ENCODE measurements at regions not wholly inside any gene's neighbourhood (a gene's known extent, or its start where the extent isn't known, plus 50 kb on each side); places are given as distances from the start of the nearest gene placed in this dataset.

DNA sequence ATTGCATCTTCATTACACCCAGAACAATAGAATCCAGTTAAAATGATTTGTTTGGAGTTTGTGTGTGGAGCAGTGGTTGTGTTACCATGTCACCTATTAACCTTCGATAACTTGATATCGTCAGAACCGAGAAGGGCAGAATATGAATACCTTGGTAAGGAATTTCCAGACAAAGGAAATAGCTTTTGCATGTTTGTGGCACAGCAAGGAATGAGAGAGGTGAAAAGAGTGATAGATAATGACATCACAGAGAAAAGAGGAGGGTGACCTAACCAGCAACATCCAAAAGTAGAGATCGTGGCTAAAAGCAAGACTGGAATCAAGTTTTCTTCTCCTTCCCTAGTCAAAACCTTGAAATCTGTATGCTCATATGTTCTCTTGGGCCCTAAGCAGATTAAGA, 244.6 kb upstream of the NEGR1 start:
- DNase-seq (ENCODE audit: low read depth, low spot score), result no peak
- no peak overlapping the region for H3K4me3 ChIP-seq
- H3K36me3 ChIP-seq (ENCODE audit: insufficient read depth, low read length), result no peaks in the 10 kb centered on the region
- no peak overlapping the region for H3K27ac ChIP-seq
- H3K9ac ChIP-seq (ENCODE audit: insufficient read length), result no peak overlapping the region
- no peak for TF ChIP-seq POLR2AphosphoS5 (IDR thresholded peaks at IDR 0.05; ENCODE audit: borderline replicate concordance, low read depth, low read length)
- no peak for TF ChIP-seq EZH2 (IDR thresholded peaks at IDR 0.05)
- no peak for TF ChIP-seq FOXP2 (optimal IDR thresholded peaks at IDR 0.05; ENCODE audit: control extremely low read depth, extremely low read length, insufficient read depth)
- H3K9me3 ChIP-seq (ENCODE audit: low read depth, low read length), result no peaks in the 10 kb centered on the region

DNA sequence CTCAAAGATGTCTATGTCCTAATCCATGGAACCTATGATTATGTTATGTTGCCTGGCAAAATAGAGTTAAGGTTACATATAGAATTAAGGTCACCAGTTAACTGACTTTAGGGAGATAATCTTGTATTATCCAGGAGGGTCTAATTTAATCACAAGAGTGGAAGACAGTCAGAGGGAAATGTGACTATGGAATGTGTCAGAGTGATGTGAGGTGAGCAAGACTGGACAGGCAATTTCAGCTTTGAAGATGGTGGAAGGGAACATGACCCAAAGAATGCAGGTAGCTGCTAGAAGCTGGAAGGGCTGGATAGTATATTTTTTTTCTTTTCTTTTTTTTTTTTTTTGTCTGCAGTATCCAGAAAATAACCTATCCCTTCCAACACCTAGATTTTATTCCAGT, 241.7 kb upstream of the NEGR1 start:
- no peak overlapping the region for H3K4me3 ChIP-seq
- no peaks in the 10 kb centered on the region for H3K9me3 ChIP-seq (ENCODE audit: low read depth, low read length)
- H3K9ac ChIP-seq (ENCODE audit: insufficient read length), result no peak overlapping the region
- H3K36me3 ChIP-seq (ENCODE audit: insufficient read depth, low read length), result no peaks in the 10 kb centered on the region
- no peak overlapping the region for H3K27ac ChIP-seq
- TF ChIP-seq POLR2AphosphoS5 (IDR thresholded peaks at IDR 0.05; ENCODE audit: borderline replicate concordance, low read depth, low read length) (no peak), FOXP2 (optimal IDR thresholded peaks at IDR 0.05; ENCODE audit: control extremely low read depth, extremely low read length, insufficient read depth) (no peak), EZH2 (IDR thresholded peaks at IDR 0.05) (no peak)
- no peak for DNase-seq (ENCODE audit: low read depth, low spot score)

DNA sequence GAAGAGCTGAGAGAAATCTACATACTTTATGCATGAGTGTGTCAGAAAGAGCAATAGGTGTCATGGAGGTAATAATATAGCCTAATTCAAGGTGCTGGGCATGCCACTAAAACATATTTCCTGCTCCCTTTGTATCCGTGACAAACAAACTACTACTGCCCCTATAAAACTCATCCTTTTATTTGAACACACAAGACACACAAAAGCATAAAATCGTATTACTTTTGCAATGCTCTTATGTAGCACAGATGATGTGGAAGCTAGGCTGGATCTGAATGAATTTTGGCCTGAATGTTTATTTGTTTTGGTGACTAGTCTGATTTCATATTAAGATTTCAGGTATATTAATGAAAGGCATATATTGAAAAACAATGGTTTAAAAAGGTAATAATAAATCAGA, 239.3 kb upstream of the NEGR1 start:
- H3K9me3 ChIP-seq (ENCODE audit: low read depth, low read length), result no peaks in the 10 kb centered on the region
- no peak overlapping the region for H3K9ac ChIP-seq (ENCODE audit: insufficient read length)
- H3K4me3 ChIP-seq, result no peak overlapping the region
- TF ChIP-seq EZH2 (IDR thresholded peaks at IDR 0.05), result no peak
- TF ChIP-seq POLR2AphosphoS5 (IDR thresholded peaks at IDR 0.05; ENCODE audit: borderline replicate concordance, low read depth, low read length), result no peak
- no peak for TF ChIP-seq FOXP2 (optimal IDR thresholded peaks at IDR 0.05; ENCODE audit: control extremely low read depth, extremely low read length, insufficient read depth)
- H3K36me3 ChIP-seq (ENCODE audit: insufficient read depth, low read length), result no peaks in the 10 kb centered on the region
- H3K27ac ChIP-seq, result no peak overlapping the region
- DNase-seq (ENCODE audit: low read depth, low spot score), result no peak

DNA sequence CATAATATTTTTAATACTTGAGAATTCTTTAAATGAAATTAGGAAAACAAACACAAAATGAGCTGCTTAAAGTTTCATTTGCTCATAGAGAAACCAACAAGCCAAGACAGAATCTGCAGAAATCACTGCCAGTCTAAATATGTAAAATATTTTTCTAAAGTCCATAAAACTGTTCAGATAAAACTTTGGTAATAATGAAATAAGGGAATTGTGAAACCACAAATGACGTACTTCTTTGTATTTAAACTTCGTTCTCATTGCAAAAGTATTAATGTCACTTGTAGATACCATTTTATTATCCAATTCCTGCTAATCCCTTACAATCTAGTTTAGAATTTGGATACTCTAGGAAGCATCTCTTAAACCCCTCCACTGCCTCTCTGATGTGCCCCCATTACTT, 234.5 kb upstream of the NEGR1 start:
- Histone ChIP-seq H3K27ac (no peak overlapping the region), H3K9ac (ENCODE audit: insufficient read length) (no peak overlapping the region), H3K4me3 (no peak overlapping the region), H3K9me3 (ENCODE audit: low read depth, low read length) (no peaks in the 10 kb centered on the region), H3K36me3 (ENCODE audit: insufficient read depth, low read length) (no peaks in the 10 kb centered on the region)
- TF ChIP-seq POLR2AphosphoS5 (IDR thresholded peaks at IDR 0.05; ENCODE audit: borderline replicate concordance, low read depth, low read length), result no peak
- DNase-seq (ENCODE audit: low read depth, low spot score), result no peak

DNA sequence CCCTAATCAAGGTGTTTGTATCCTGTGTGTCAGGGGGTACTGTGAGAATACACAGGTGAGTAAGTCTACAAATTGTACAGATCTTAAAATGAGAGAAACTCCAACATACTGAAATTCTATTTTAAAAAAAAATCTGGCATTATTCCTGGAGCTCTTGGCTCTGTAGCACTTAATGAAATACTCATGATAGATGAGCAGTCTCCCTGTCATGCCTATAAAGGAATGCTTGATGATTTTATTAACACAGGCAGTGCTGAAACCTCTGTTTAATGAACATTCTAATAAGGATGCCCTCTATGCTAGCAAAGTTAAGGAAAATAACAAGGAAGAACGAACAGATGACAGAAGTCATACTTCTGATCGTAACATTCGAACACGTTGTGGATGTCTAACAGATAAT, 233.9 kb upstream of the NEGR1 start:
- Histone ChIP-seq H3K27ac (no peak overlapping the region), H3K4me3 (no peak overlapping the region), H3K9ac (ENCODE audit: insufficient read length) (no peak overlapping the region), H3K36me3 (ENCODE audit: insufficient read depth, low read length) (no peaks in the 10 kb centered on the region), H3K9me3 (ENCODE audit: low read depth, low read length) (no peaks in the 10 kb centered on the region)
- DNase-seq (ENCODE audit: low read depth, low spot score), result no peak
- TF ChIP-seq FOXP2 (optimal IDR thresholded peaks at IDR 0.05; ENCODE audit: control extremely low read depth, extremely low read length, insufficient read depth) (no peak), POLR2AphosphoS5 (IDR thresholded peaks at IDR 0.05; ENCODE audit: borderline replicate concordance, low read depth, low read length) (no peak), EZH2 (IDR thresholded peaks at IDR 0.05) (no peak)

GRCh38 chr1:72498371-72498770, 216.0 kb upstream of the NEGR1 start:
- Histone ChIP-seq H3K9me3 (ENCODE audit: low read depth, low read length) (no peaks in the 10 kb centered on the region), H3K4me3 (no peak overlapping the region), H3K9ac (ENCODE audit: insufficient read length) (no peak overlapping the region), H3K36me3 (ENCODE audit: insufficient read depth, low read length) (no peaks in the 10 kb centered on the region), H3K27ac (no peak overlapping the region)
- no peak for DNase-seq (ENCODE audit: low read depth, low spot score)
- no peak for TF ChIP-seq EZH2 (IDR thresholded peaks at IDR 0.05)

DNA sequence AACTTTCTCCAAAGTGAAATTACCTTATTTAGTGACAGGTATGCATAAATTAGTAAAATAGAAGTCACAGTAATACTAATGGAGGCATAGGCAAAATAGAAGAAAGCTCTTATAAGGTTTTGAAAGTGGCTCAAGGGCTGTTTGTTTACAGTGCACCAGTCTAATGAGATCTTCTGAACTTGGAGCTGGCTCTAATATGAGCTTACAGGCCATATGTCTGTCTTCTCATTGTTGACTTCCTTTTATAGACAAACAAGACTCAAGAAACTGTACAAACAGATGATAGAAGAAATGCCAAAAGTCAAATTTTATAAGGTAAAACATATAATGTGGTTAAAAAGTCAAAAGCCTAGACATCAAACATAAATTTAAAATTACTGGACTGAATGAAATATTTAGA, 207.5 kb upstream of the NEGR1 start:
- H3K9ac ChIP-seq (ENCODE audit: insufficient read length), result no peak overlapping the region
- H3K9me3 ChIP-seq (ENCODE audit: low read depth, low read length), result no peaks in the 10 kb centered on the region
- no peaks in the 10 kb centered on the region for H3K36me3 ChIP-seq (ENCODE audit: insufficient read depth, low read length)
- TF ChIP-seq EZH2 (IDR thresholded peaks at IDR 0.05) (no peak), POLR2AphosphoS5 (IDR thresholded peaks at IDR 0.05; ENCODE audit: borderline replicate concordance, low read depth, low read length) (no peak), FOXP2 (optimal IDR thresholded peaks at IDR 0.05; ENCODE audit: control extremely low read depth, extremely low read length, insufficient read depth) (no peak)
- DNase-seq (ENCODE audit: low read depth, low spot score), result no peak
- no peak overlapping the region for H3K4me3 ChIP-seq
- no peak overlapping the region for H3K27ac ChIP-seq

- no peak overlapping the region for H3K9ac ChIP-seq (ENCODE audit: insufficient read length)
- no peak overlapping the region for H3K27ac ChIP-seq
- no peak for DNase-seq (ENCODE audit: low read depth, low spot score)
- no peaks in the 10 kb centered on the region for H3K9me3 ChIP-seq (ENCODE audit: low read depth, low read length)
- no peaks in the 10 kb centered on the region for H3K36me3 ChIP-seq (ENCODE audit: insufficient read depth, low read length)
- TF ChIP-seq POLR2AphosphoS5 (IDR thresholded peaks at IDR 0.05; ENCODE audit: borderline replicate concordance, low read depth, low read length), result no peak
- no peak for TF ChIP-seq EZH2 (IDR thresholded peaks at IDR 0.05)
- TF ChIP-seq FOXP2 (optimal IDR thresholded peaks at IDR 0.05; ENCODE audit: control extremely low read depth, extremely low read length, insufficient read depth), result no peak
- H3K4me3 ChIP-seq, result no peak overlapping the region
These were observed 203.5 kb upstream of the NEGR1 start for GRCh38 chr1:72485801-72486200.

DNA sequence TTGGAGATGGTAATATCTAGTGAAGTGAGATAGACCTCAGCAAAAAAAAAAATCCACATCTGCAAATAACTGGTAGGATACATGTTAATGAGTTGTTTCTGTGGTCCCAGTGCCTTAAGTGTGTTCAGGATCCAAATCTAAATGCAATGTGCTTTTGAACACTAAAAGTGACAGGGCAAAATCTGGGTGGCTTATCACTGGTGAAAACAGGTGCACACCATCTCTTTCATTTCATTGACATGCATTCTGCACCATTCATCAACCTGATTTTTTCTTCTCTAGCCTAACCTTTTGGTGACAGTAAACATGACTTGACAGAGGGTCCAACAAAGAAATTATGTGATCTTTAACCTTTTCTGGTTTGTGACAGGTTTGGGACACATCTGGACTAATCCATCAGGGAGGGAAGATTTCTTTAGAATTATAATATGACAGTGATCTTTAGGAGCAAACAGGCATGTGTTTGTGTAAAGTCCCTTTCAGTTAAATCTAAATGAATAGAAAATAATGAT, 201.6 kb upstream of the NEGR1 start:
- no peaks in the 10 kb centered on the region for H3K36me3 ChIP-seq (ENCODE audit: insufficient read depth, low read length)
- no peak overlapping the region for H3K9ac ChIP-seq (ENCODE audit: insufficient read length)
- DNase-seq (ENCODE audit: low read depth, low spot score), result no peak
- TF ChIP-seq POLR2AphosphoS5 (IDR thresholded peaks at IDR 0.05; ENCODE audit: borderline replicate concordance, low read depth, low read length), result no peak
- no peak for TF ChIP-seq FOXP2 (optimal IDR thresholded peaks at IDR 0.05; ENCODE audit: control extremely low read depth, extremely low read length, insufficient read depth)
- no peak for TF ChIP-seq EZH2 (IDR thresholded peaks at IDR 0.05)
- no peaks in the 10 kb centered on the region for H3K9me3 ChIP-seq (ENCODE audit: low read depth, low read length)
- H3K4me3 ChIP-seq, result no peak overlapping the region
- H3K27ac ChIP-seq, result no peak overlapping the region
